Stomach smooth muscle (tissue), 2 donors: ENCODE measurements at regions not wholly inside any gene's neighbourhood (a gene's known extent, or its start where the extent isn't known, plus 50 kb on each side); places are given as distances from the start of the nearest gene placed in this dataset.

Source experiments
- H3K27ac ChIP-seq: one replicate; pipeline ENCODE4 v1.7.0; 2013; ENCODE audit warnings: mild to moderate bottlenecking, low read length, inconsistent platforms
- H3K27me3 ChIP-seq, 2 donors: one replicate each; pipeline ENCODE4 v1.7.0; 2013; ENCODE audit warnings: low read length in 2 of 2; ENCODE audit not compliant: insufficient read depth in 2 of 2, control insufficient read depth in 1 of 2
- H3K36me3 ChIP-seq, 2 donors: one replicate each; pipeline ENCODE4 v1.7.0; 2013; ENCODE audit warnings: low read length in 2 of 2; ENCODE audit not compliant: control insufficient read depth in 2 of 2, insufficient read depth in 2 of 2
- H3K4me1 ChIP-seq: one replicate; pipeline ENCODE4 v1.7.0; 2013; ENCODE audit warnings: low read length; ENCODE audit not compliant: control insufficient read depth, insufficient read depth
- H3K4me3 ChIP-seq, 2 donors: one replicate each; pipeline ENCODE4 v1.7.0; 2013; ENCODE audit warnings: low read length in 2 of 2
- H3K9ac ChIP-seq, 2 donors: one replicate each; pipeline ENCODE4 v1.7.0; 2013; ENCODE audit warnings: low read length in 2 of 2, mild to moderate bottlenecking in 1 of 2
- H3K9me3 ChIP-seq, 2 donors: one replicate each; pipeline ENCODE4 v1.7.0; 2013; ENCODE audit warnings: low read length in 2 of 2; ENCODE audit not compliant: control insufficient read depth in 2 of 2
- donor health status: healthy.
- donor health status: Pancreatic carcinoma.

- H3K9ac ChIP-seq, result no peak overlapping the region
- no peak overlapping the region for H3K4me3 ChIP-seq
- H3K9me3 ChIP-seq, result no peaks in the 10 kb centered on the region
- H3K27me3 ChIP-seq, result no peaks in the 10 kb centered on the region
- H3K27ac ChIP-seq, result no peak overlapping the region
- no peaks in the 10 kb centered on the region for H3K36me3 ChIP-seq
- no peaks in the 10 kb centered on the region for H3K4me1 ChIP-seq
These were observed 300.2 kb downstream of the FBXW7 start for GRCh38 chr4:152235718-152236117.

GRCh38 chr4:152234571-152234970 lies 301.3 kb downstream of the FBXW7 start:
- Histone ChIP-seq H3K36me3 (no peaks in the 10 kb centered on the region), H3K27me3 (no peaks in the 10 kb centered on the region), H3K9ac (no peak overlapping the region), H3K27ac (no peak overlapping the region), H3K4me1 (no peaks in the 10 kb centered on the region), H3K4me3 (no peak overlapping the region), H3K9me3 (no peaks in the 10 kb centered on the region)

GRCh38 chr4:152232271-152232670 lies 303.6 kb downstream of the FBXW7 start:
- Histone ChIP-seq H3K4me1 (no peaks in the 10 kb centered on the region), H3K9ac (no peak overlapping the region), H3K27ac (no peak overlapping the region), H3K27me3 (no peaks in the 10 kb centered on the region), H3K9me3 (no peaks in the 10 kb centered on the region), H3K4me3 (no peak overlapping the region), H3K36me3 (no peaks in the 10 kb centered on the region)

- H3K27me3 ChIP-seq, result no peaks in the 10 kb centered on the region
- no peaks in the 10 kb centered on the region for H3K9me3 ChIP-seq
- no peaks in the 10 kb centered on the region for H3K36me3 ChIP-seq
- H3K4me3 ChIP-seq, result no peak overlapping the region
- H3K9ac ChIP-seq, result no peak overlapping the region
- H3K27ac ChIP-seq, result no peak overlapping the region
- H3K4me1 ChIP-seq, result no peaks in the 10 kb centered on the region
These were observed 306.1 kb downstream of the FBXW7 start for GRCh38 chr4:152229782-152230289.

GRCh38 chr4:152225680-152226079 lies 310.2 kb downstream of the FBXW7 start:
- H3K27ac ChIP-seq, result no peak overlapping the region
- H3K4me1 ChIP-seq, result no peaks in the 10 kb centered on the region
- H3K36me3 ChIP-seq, result no peaks in the 10 kb centered on the region
- H3K9me3 ChIP-seq, result no peaks in the 10 kb centered on the region
- no peaks in the 10 kb centered on the region for H3K27me3 ChIP-seq
- H3K9ac ChIP-seq, result no peak overlapping the region
- no peak overlapping the region for H3K4me3 ChIP-seq

- Histone ChIP-seq H3K9me3 (no peaks in the 10 kb centered on the region), H3K4me1 (no peaks in the 10 kb centered on the region), H3K27me3 (no peaks in the 10 kb centered on the region), H3K36me3 (no peaks in the 10 kb centered on the region), H3K9ac (no peak overlapping the region), H3K27ac (no peak overlapping the region), H3K4me3 (no peak overlapping the region)
These were observed 311.0 kb downstream of the FBXW7 start for GRCh38 chr4:152224721-152225420.

GRCh38 chr4:152224223-152224622 lies 311.7 kb downstream of the FBXW7 start:
- H3K27ac ChIP-seq, result no peak overlapping the region
- no peaks in the 10 kb centered on the region for H3K9me3 ChIP-seq
- no peaks in the 10 kb centered on the region for H3K27me3 ChIP-seq
- no peaks in the 10 kb centered on the region for H3K4me1 ChIP-seq
- no peaks in the 10 kb centered on the region for H3K36me3 ChIP-seq
- H3K9ac ChIP-seq, result no peak overlapping the region
- H3K4me3 ChIP-seq, result no peak overlapping the region

- Histone ChIP-seq H3K27ac (no peak overlapping the region), H3K4me1 (no peaks in the 10 kb centered on the region), H3K4me3 (no peak overlapping the region), H3K9me3 (no peaks in the 10 kb centered on the region), H3K27me3 (no peaks in the 10 kb centered on the region), H3K9ac (no peak overlapping the region), H3K36me3 (no peaks in the 10 kb centered on the region)
These were observed 312.3 kb downstream of the FBXW7 start for GRCh38 chr4:152223600-152223999.

- no peaks in the 10 kb centered on the region for H3K27me3 ChIP-seq
- no peaks in the 10 kb centered on the region for H3K4me1 ChIP-seq
- no peaks in the 10 kb centered on the region for H3K36me3 ChIP-seq
- no peak overlapping the region for H3K9ac ChIP-seq
- H3K27ac ChIP-seq, result no peak overlapping the region
- H3K9me3 ChIP-seq, result no peaks in the 10 kb centered on the region
- no peak overlapping the region for H3K4me3 ChIP-seq
These were observed 313.9 kb downstream of the FBXW7 start for GRCh38 chr4:152221816-152222516.

GRCh38 chr4:152220201-152220666 lies 315.7 kb downstream of the FBXW7 start:
- no peaks in the 10 kb centered on the region for H3K9me3 ChIP-seq
- no peaks in the 10 kb centered on the region for H3K36me3 ChIP-seq
- no peaks in the 10 kb centered on the region for H3K4me1 ChIP-seq
- H3K27ac ChIP-seq, result no peak overlapping the region
- no peak overlapping the region for H3K9ac ChIP-seq
- H3K27me3 ChIP-seq, result no peaks in the 10 kb centered on the region
- H3K4me3 ChIP-seq, result no peak overlapping the region

- H3K27me3 ChIP-seq, result no peaks in the 10 kb centered on the region
- no peaks in the 10 kb centered on the region for H3K9me3 ChIP-seq
- no peak overlapping the region for H3K4me3 ChIP-seq
- H3K36me3 ChIP-seq, result no peaks in the 10 kb centered on the region
- no peaks in the 10 kb centered on the region for H3K4me1 ChIP-seq
- no peak overlapping the region for H3K27ac ChIP-seq
- H3K9ac ChIP-seq, result no peak overlapping the region
These were observed 317.3 kb downstream of the FBXW7 start for GRCh38 chr4:152218576-152218975.
